GM18907 (cell line): ENCODE measurements at regions not wholly inside any gene's neighbourhood (a gene's known extent, or its start where the extent isn't known, plus 50 kb on each side); places are given as distances from the start of the nearest gene placed in this dataset.

Experiments
- ATAC-seq: cut with Tn5 transposase; IDR thresholded peaks from one replicate; pipeline ENCODE4 v1.9.1; 2021; ENCODE audit warnings: mild to moderate bottlenecking, moderate library complexity; ENCODE audit not compliant: unreplicated experiment

GRCh38 chr10:46227571-46227935 is 59.2 kb upstream of the ANTXRL start:
- no peak for ATAC-seq

- ATAC-seq: peak; percentile 12
Measured at GRCh38 chr10:46227936-46228562, 58.7 kb upstream of the ANTXRL start.

GRCh38 chr10:46228563-46229071 is 58.2 kb upstream of the ANTXRL start:
- ATAC-seq: peak; percentile 85

GRCh38 chr10:46229144-46229563 is 57.6 kb upstream of the ANTXRL start:
- no peak for ATAC-seq

- ATAC-seq: no peak
Measured at GRCh38 chr10:46230615-46231014, 56.2 kb upstream of the ANTXRL start.

GRCh38 chr10:46231087-46231486 is 55.7 kb upstream of the ANTXRL start:
- no peak for ATAC-seq

GRCh38 chr10:46232084-46232483 is 54.7 kb upstream of the ANTXRL start:
- ATAC-seq: no peak

GRCh38 chr10:46232666-46233065 is 54.1 kb upstream of the ANTXRL start:
- ATAC-seq: no peak

GRCh38 chr10:46233181-46233580 is 53.6 kb upstream of the ANTXRL start:
- no peak for ATAC-seq

- ATAC-seq: no peak
Measured at GRCh38 chr10:46234026-46234425, 52.8 kb upstream of the ANTXRL start.

- ATAC-seq: no peak
Measured at GRCh38 chr10:46234431-46235060, 52.3 kb upstream of the ANTXRL start.

GRCh38 chr10:46235705-46236545 is 50.9 kb upstream of the ANTXRL start:
- ATAC-seq: no peak

GRCh38 chr10:46236546-46236887 is 50.3 kb upstream of the ANTXRL start:
- no peak for ATAC-seq

- no peak for ATAC-seq
Measured at GRCh38 chr10:46236941-46237681, 49.7 kb upstream of the ANTXRL start.
